Liver (tissue), 7 donors: ENCODE measurements at regions not wholly inside any gene's neighbourhood (a gene's known extent, or its start where the extent isn't known, plus 50 kb on each side); places are given as distances from the start of the nearest gene placed in this dataset.

ENCODE experiments used
- DNase-seq: peaks from one replicate; pipeline ENCODE4 v3.0.0-alpha.2; 2017; ENCODE audit warnings: low spot score
- H3K27ac ChIP-seq, 2 donors: one replicate each; pipeline ENCODE4 v1.7.0; 2013; ENCODE audit warnings: inconsistent platforms in 2 of 2, low read length in 2 of 2, control low read depth in 1 of 2, low read depth in 1 of 2, mild to moderate bottlenecking in 1 of 2
- H3K27me3 ChIP-seq, 4 donors: one replicate each; pipeline versions ENCODE4 v1.6.1 to v1.7.0; 2013; ENCODE audit warnings: low read length in 3 of 4, inconsistent platforms in 1 of 4, mild to moderate bottlenecking in 1 of 4, moderate library complexity in 1 of 4; ENCODE audit not compliant: control insufficient read depth in 4 of 4, insufficient read depth in 4 of 4
- H3K36me3 ChIP-seq, 4 donors: one replicate each; pipeline versions ENCODE4 v1.6.1 to v1.7.0; 2013; ENCODE audit warnings: low read length in 3 of 4, mild to moderate bottlenecking in 3 of 4, low read depth in 1 of 4, moderate library complexity in 1 of 4; ENCODE audit not compliant: control insufficient read depth in 4 of 4, insufficient read depth in 3 of 4
- H3K4me1 ChIP-seq, 4 donors: one replicate each; pipeline versions ENCODE4 v1.6.1 to v1.7.0; 2013; ENCODE audit warnings: low read length in 3 of 4, mild to moderate bottlenecking in 3 of 4, moderate library complexity in 1 of 4; ENCODE audit not compliant: control insufficient read depth in 4 of 4, insufficient read depth in 4 of 4
- H3K4me3 ChIP-seq, 3 donors: one replicate each; pipeline versions ENCODE4 v1.6.1 to v1.7.0; 2013; ENCODE audit warnings: low read length in 3 of 3, control low read depth in 1 of 3, low read depth in 1 of 3, mild to moderate bottlenecking in 1 of 3
- H3K9ac ChIP-seq, 2 donors: one replicate each; pipeline ENCODE4 v1.7.0; 2013; ENCODE audit warnings: low read length in 2 of 2, mild to moderate bottlenecking in 2 of 2, moderate library complexity in 2 of 2, control low read depth in 1 of 2, low read depth in 1 of 2
- H3K9me3 ChIP-seq, 4 donors: one replicate each; pipeline versions ENCODE4 v1.6.1 to v1.7.0; 2013; ENCODE audit warnings: low read length in 3 of 4; ENCODE audit not compliant: control insufficient read depth in 4 of 4
- ATF3 ChIP-seq: IDR thresholded peaks from 2 replicates; pipeline ENCODE4 v1.6.1; 2016; ENCODE audit warnings: antibody characterized with exemption
- EGR1 ChIP-seq, 2 donors: IDR thresholded peaks; 2 replicates each; pipeline ENCODE4 v1.6.1; 2016 to 2018; ENCODE audit warnings: antibody characterized with exemption in 2 of 2, low read depth in 2 of 2
- FOXA1 ChIP-seq: IDR thresholded peaks from 2 replicates; pipeline ENCODE4 v1.6.1; 2016; ENCODE audit warnings: antibody characterized with exemption
- FOXA2 ChIP-seq: IDR thresholded peaks from 2 replicates; pipeline ENCODE4 v1.6.1; 2016; ENCODE audit warnings: antibody characterized with exemption
- HNF4A ChIP-seq, 2 donors: conservative IDR thresholded peaks; 2 replicates each; pipeline ENCODE4 v1.6.1; 2016; ENCODE audit warnings: antibody characterized with exemption in 2 of 2, mild to moderate bottlenecking in 2 of 2
- HNF4G ChIP-seq: IDR thresholded peaks from 2 replicates; pipeline ENCODE4 v1.6.1; 2016; ENCODE audit warnings: antibody characterized with exemption
- JUND ChIP-seq, 2 donors: IDR thresholded peaks; 2 replicates each; pipeline ENCODE4 v1.6.1; 2016; ENCODE audit warnings: antibody characterized with exemption in 2 of 2
- MAX ChIP-seq: IDR thresholded peaks from 2 replicates; pipeline ENCODE4 v1.6.1; 2016; ENCODE audit warnings: antibody characterized with exemption
- NR2F2 ChIP-seq: IDR thresholded peaks from 2 replicates; pipeline ENCODE4 v1.6.1; 2016; ENCODE audit warnings: antibody characterized with exemption
- RAD21 ChIP-seq, 2 donors: IDR thresholded peaks; 2 replicates each; pipeline ENCODE4 v1.6.1; 2016; ENCODE audit warnings: antibody characterized with exemption in 2 of 2, mild to moderate bottlenecking in 2 of 2
- REST ChIP-seq: IDR thresholded peaks from 2 replicates; pipeline ENCODE4 v1.6.1; 2016; ENCODE audit warnings: antibody characterized with exemption, mild to moderate bottlenecking
- RXRA ChIP-seq, 2 donors: IDR thresholded peaks; 2 replicates each; pipeline ENCODE4 v1.6.1; 2017 to 2018; ENCODE audit warnings: antibody characterized with exemption in 2 of 2, mild to moderate bottlenecking in 1 of 2
- SP1 ChIP-seq: IDR thresholded peaks from 2 replicates; pipeline ENCODE4 v1.6.1; 2018; ENCODE audit warnings: antibody characterized with exemption, mild to moderate bottlenecking
- TAF1 ChIP-seq: conservative IDR thresholded peaks from 2 replicates; pipeline ENCODE4 v1.6.1; 2016; ENCODE audit warnings: antibody characterized with exemption, mild to moderate bottlenecking
- YY1 ChIP-seq: IDR thresholded peaks from 2 replicates; pipeline ENCODE4 v1.6.1; 2016; ENCODE audit warnings: antibody characterized with exemption, mild to moderate bottlenecking
- WGBS: extraction: QIAGEN DNeasy Blood & Tissue Kit; methylation state at CpG from one replicate; pipeline ENCODE4 v1.1.7; 2013; 5-methylcytosine and 5-hydroxymethylcytosine counted together
- donor health status: healthy.
- donor health status: healthy.
- donor health status: healthy.
- donor health status: healthy.

- TF ChIP-seq JUND (IDR thresholded peaks at IDR 0.05), result no peak
- TF ChIP-seq TAF1, result no peak
- TF ChIP-seq FOXA1, result no peak
- TF ChIP-seq RAD21 (IDR thresholded peaks at IDR 0.05), result no peak
- no peak for TF ChIP-seq SP1
These were observed 53.1 kb upstream of the SLC22A11 start (continued) for GRCh38 chr11:64502634-64503033.

GRCh38 chr11:64503186-64503753 is 52.5 kb upstream of the SLC22A11 start:
- no peak for TF ChIP-seq HNF4A (conservative IDR thresholded peaks at IDR 0.05)
- no peak for TF ChIP-seq YY1
- no peak for TF ChIP-seq MAX
- no peak for TF ChIP-seq RAD21 (IDR thresholded peaks at IDR 0.05)
- TF ChIP-seq EGR1 (IDR thresholded peaks at IDR 0.05; ENCODE audit: low read depth in 2 of 2), result no peak
- no peak for TF ChIP-seq FOXA1
- no peak for TF ChIP-seq TAF1
- no peak for DNase-seq
- 55% methylated on average over 5 of the region's 5 CpGs for WGBS
- Histone ChIP-seq H3K27me3 (peaks cover 0 to 3% (median 0%) of the 10 kb centered on the region in 4 donors), H3K9me3 (peaks cover 0 to 12% (median 6%) of the 10 kb centered on the region in 4 donors), H3K4me3 (no peak overlapping the region), H3K27ac (no peak overlapping the region), H3K36me3 (no peaks in the 10 kb centered on the region), H3K9ac (no peak overlapping the region), H3K4me1 (no peaks in the 10 kb centered on the region)

- no peak overlapping the region for H3K27ac ChIP-seq
- no peaks in the 10 kb centered on the region for H3K36me3 ChIP-seq
- H3K9me3 ChIP-seq, result peaks cover 0 to 12% (median 6%) of the 10 kb centered on the region in 4 donors
- TF ChIP-seq HNF4A (conservative IDR thresholded peaks at IDR 0.05) (no peak), JUND (IDR thresholded peaks at IDR 0.05) (no peak), YY1 (no peak), TAF1 (no peak), NR2F2 (no peak), FOXA2 (no peak), REST (no peak), RXRA (IDR thresholded peaks at IDR 0.05) (no peak), ATF3 (no peak), EGR1 (IDR thresholded peaks at IDR 0.05; ENCODE audit: low read depth in 2 of 2) (no peak), RAD21 (IDR thresholded peaks at IDR 0.05) (no peak), HNF4G (no peak)
- no peaks in the 10 kb centered on the region for H3K4me1 ChIP-seq
- no peak overlapping the region for H3K4me3 ChIP-seq
- WGBS, result 93% methylated on average over 5 of the region's 5 CpGs
- DNase-seq, result no peak
- no peak overlapping the region for H3K9ac ChIP-seq
- no peaks in the 10 kb centered on the region for H3K27me3 ChIP-seq
These were observed 50.7 kb upstream of the SLC22A11 start for GRCh38 chr11:64504999-64505398.
